ENCODE measurements at regions not wholly inside any gene's neighbourhood (a gene's known extent, or its start where the extent isn't known, plus 50 kb on each side); places are given as distances from the start of the nearest gene placed in this dataset.

- no peaks in the 10 kb centered on the region for H3K4me1 ChIP-seq (ENCODE audit: insufficient read depth)
- no peak overlapping the region for H3K27ac ChIP-seq
- H3K27me3 ChIP-seq, result no peaks in the 10 kb centered on the region
- H3K36me3 ChIP-seq, result no peaks in the 10 kb centered on the region
- TF ChIP-seq POLR2A (IDR thresholded peaks at IDR 0.05) (no peak), EP300 (IDR thresholded peaks at IDR 0.05) (no peak), CTCF (IDR thresholded peaks at IDR 0.05) (no peak)
- no peak for DNase-seq
- WGBS, 3 donors, result 5 to 26% (median 9%) methylated on average over 1 of the region's 1 CpG
- no peaks in the 10 kb centered on the region for H3K9me3 ChIP-seq
- intact Hi-C loops (cut with DNase I), result no loop called here
- no peak overlapping the region for H3K4me3 ChIP-seq
These were observed 610.4 kb upstream of the IMPG1 start for GRCh38 chr6:76682842-76683241.

GRCh38 chr6:76681781-76682180 lies 609.3 kb upstream of the IMPG1 start:
- no peaks in the 10 kb centered on the region for H3K27me3 ChIP-seq

GRCh38 chr6:76677017-76677416 lies 604.6 kb upstream of the IMPG1 start:
- 62 to 68% (median 67%) methylated on average over 2 of the region's 2 CpGs for WGBS, 3 donors
- intact Hi-C loops (cut with DNase I), result no loop called here
- TF ChIP-seq POLR2A (IDR thresholded peaks at IDR 0.05), result no peak
- TF ChIP-seq CTCF (IDR thresholded peaks at IDR 0.05), result no peak
- TF ChIP-seq EP300 (IDR thresholded peaks at IDR 0.05), result no peak

More at GRCh38 chr6:76681781-76682180, 609.3 kb upstream of the IMPG1 start:
- no peaks in the 10 kb centered on the region for H3K36me3 ChIP-seq
- H3K4me1 ChIP-seq (ENCODE audit: insufficient read depth), result no peaks in the 10 kb centered on the region
- TF ChIP-seq CTCF (IDR thresholded peaks at IDR 0.05) (no peak), EP300 (IDR thresholded peaks at IDR 0.05) (no peak), POLR2A (IDR thresholded peaks at IDR 0.05) (no peak)
- no peak overlapping the region for H3K4me3 ChIP-seq
- H3K27ac ChIP-seq, result no peak overlapping the region
- no peaks in the 10 kb centered on the region for H3K9me3 ChIP-seq
- no peak for DNase-seq
- intact Hi-C loops (cut with DNase I), result no loop called here

GRCh38 chr6:76671751-76672150 lies 599.3 kb upstream of the IMPG1 start:
- intact Hi-C loops (cut with DNase I), result no loop called here
- 66 to 71% (median 67%) methylated on average over 4 of the region's 4 CpGs for WGBS, 3 donors
- TF ChIP-seq CTCF (IDR thresholded peaks at IDR 0.05) (no peak), POLR2A (IDR thresholded peaks at IDR 0.05) (no peak), EP300 (IDR thresholded peaks at IDR 0.05) (no peak)

More at GRCh38 chr6:76677017-76677416, 604.6 kb upstream of the IMPG1 start:
- no peaks in the 10 kb centered on the region for H3K4me1 ChIP-seq (ENCODE audit: insufficient read depth)
- no peaks in the 10 kb centered on the region for H3K36me3 ChIP-seq
- H3K27me3 ChIP-seq, result no peaks in the 10 kb centered on the region
- H3K9me3 ChIP-seq, result no peaks in the 10 kb centered on the region
- DNase-seq, result no peak
- no peak overlapping the region for H3K4me3 ChIP-seq
- H3K27ac ChIP-seq, result no peak overlapping the region

GRCh38 chr6:76644231-76644630 lies 571.8 kb upstream of the IMPG1 start:
- Histone ChIP-seq H3K9me3 (no peaks in the 10 kb centered on the region), H3K4me1 (ENCODE audit: insufficient read depth) (no peaks in the 10 kb centered on the region), H3K36me3 (no peaks in the 10 kb centered on the region), H3K27ac (no peak overlapping the region), H3K4me3 (no peak overlapping the region), H3K27me3 (no peaks in the 10 kb centered on the region)
- DNase-seq, result no peak
- intact Hi-C loops (cut with DNase I), result no loop called here
- WGBS, 3 donors, result 80 to 92% (median 87%) methylated on average over 1 of the region's 1 CpG
- TF ChIP-seq POLR2A (IDR thresholded peaks at IDR 0.05) (no peak), EP300 (IDR thresholded peaks at IDR 0.05) (no peak), CTCF (IDR thresholded peaks at IDR 0.05) (no peak)

More at GRCh38 chr6:76671751-76672150, 599.3 kb upstream of the IMPG1 start:
- Histone ChIP-seq H3K4me1 (ENCODE audit: insufficient read depth) (no peaks in the 10 kb centered on the region), H3K36me3 (no peaks in the 10 kb centered on the region), H3K4me3 (no peak overlapping the region), H3K27ac (no peak overlapping the region), H3K9me3 (no peaks in the 10 kb centered on the region), H3K27me3 (no peaks in the 10 kb centered on the region)
- no peak for DNase-seq
